Stimulated activated CD4-positive, alpha-beta T cell treated with anti-CD3 and anti-CD28 coated beads, Interleukin-4, amount 100 ng/mL, for 4 hours (primary cell): ENCODE measurements at regions not wholly inside any gene's neighbourhood (a gene's known extent, or its start where the extent isn't known, plus 50 kb on each side); places are given as distances from the start of the nearest gene placed in this dataset.

Experiments used
- DNase-seq, 2 experiments: peaks; one replicate each; pipeline ENCODE4 v3.0.0-alpha.2; 2020

DNA sequence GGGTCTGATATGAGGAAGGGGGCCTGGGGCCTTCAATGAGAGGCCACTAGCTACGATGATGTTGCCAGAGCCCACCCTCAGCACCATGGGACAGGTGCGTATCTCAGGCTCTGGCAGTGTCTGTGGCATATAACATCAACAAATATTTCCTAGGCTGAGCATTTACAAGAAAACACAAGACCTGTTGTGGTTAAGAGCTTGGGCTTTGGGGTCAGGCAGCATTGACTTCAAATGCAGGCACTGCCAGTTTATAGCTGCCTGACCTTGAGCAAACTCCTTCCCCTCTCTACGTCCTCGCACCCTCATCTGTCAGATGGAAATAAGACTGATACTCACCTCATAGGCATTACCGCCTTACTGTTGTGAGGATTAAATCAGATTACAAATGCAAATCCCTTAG lies 156.0 kb downstream of the KATNAL1 start:
- no peak for DNase-seq

DNA sequence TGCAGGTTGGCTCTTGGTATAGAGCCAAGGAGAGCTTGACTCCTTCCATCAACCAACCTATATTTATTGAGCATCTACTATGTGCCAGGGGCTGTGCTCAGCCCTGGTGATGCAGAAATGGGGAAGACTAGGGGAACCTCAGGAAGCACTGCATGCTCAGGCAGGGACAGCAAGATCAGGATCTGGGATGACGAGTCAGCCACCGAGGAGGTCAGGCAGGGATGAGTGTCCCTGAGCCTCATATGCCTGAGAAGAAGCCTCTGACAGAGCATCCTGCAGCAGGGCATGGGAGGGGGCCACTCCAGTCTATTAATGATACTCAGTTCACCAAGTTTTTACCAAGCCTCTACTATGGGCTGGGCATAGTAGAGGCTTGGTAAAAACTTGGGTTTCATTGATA lies 158.1 kb downstream of the KATNAL1 start:
- no peak for DNase-seq

DNA sequence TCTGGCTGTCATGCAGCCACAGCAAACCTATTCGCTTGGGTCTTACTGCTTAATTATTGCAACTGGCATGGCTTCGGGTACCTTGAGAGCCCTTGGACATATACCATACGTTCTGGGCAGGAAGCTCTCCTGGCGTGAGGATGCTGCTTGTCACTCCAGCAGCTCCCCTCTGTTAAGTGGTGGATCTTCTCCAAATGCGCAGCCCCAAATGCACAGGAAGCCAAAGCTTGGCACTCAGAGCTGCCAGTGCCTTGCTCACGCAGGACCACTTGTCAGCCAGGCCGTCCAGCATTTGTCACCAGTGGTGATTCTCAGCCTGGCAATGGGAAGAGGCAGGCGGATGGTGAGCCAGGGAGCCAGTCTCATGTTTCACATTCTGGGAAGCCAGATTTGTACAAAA lies 158.6 kb downstream of the KATNAL1 start:
- no peak for DNase-seq

DNA sequence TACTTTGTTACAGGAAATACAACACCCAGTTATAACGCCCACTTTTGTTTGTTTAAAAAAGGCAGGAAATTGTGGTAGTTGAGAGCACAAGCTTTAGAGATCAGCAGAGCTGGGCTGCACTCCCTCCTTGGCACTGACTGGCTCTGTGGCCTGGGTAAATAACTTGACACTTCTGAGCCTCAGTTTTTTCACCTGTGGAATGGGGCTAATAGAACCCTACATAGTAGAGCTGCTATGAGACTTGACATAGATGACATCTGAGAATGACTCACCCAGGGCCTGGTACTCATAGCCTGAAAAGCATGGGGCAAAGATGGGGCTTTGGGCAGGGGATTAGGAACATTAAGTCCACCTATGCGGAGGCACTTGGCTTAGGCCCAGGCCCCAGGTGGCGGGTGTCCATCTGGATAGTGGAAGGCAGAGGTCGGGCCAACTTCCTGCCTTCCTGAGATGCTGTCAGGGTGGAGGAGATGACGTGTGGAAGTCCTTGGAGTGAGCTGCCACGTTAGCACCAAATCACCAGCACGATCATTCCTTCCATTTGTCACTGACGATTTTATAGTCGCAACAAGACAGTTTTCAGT lies 159.1 kb downstream of the KATNAL1 start:
- peak in 1 of 2 experiments; percentile 12 for DNase-seq

DNA sequence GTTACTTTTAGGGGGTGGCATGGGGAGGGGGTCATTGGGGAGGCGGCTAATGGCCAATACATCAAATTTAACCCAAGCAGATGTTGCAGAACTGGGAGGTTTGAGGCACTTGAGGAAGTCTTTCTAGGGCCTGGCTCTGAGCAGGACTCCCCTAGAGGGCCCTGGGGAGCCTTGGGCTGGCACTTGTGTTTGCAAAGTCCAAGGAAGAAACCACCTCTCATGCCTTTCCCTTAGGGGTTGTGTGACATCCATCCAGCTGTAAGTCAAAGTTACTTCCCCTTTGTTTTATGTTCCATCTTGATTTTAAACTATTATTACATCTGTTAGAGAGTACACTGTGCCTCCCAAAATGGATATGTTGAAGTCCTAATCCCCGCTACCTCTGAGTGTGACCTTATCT lies 159.9 kb downstream of the KATNAL1 start:
- DNase-seq = no peak

DNA sequence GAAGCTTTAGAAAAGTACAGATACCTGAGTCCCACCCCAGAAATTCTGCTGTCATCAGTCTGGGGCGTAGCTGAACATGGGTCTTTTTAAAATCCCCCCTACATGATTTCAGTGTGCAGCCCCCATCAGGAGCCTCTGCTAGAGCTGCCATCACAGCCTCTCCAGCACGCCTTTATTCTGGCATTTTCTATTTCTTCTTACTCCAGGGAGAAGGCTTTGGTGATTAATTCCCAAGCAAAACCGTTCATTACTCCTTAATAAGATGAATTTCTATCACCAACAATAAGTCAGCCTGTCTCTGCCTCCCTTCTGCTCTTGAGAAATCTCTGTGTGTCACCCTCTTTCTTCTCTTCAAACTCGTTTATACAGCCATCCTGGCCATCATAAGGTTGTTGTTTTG lies 160.3 kb downstream of the KATNAL1 start:
- no peak for DNase-seq

DNA sequence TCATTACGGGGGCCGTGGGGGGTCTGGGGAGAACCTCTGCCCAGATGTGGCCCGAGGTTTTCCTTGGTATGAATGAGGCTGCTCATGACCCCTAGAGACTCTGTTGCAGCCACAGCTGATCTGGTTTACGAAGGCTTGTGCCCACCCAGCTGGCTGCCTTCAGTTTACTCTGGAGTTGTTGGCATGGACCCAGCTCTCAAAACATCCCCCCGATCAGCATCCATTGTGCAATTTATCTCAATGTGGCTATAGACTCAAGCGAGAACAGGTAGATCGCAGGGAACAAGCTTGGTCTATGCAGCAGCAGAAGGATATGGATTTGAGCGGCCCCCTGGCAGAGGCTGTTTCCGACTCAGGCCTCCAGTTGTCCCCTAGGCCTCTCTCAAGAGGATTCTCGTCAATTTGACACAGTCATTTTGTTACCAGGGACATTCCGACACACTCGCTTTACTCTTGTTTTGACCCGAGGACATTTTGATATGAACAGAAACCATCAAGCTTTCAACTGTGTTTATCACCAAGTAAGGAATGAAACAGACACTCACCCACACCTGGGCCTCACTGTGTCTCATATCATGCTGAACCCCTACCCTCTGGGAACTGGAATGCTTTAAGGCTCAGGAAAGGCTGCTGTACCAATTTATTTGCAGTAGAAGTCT lies 161.5 kb downstream of the KATNAL1 start:
- DNase-seq = no peak

DNA sequence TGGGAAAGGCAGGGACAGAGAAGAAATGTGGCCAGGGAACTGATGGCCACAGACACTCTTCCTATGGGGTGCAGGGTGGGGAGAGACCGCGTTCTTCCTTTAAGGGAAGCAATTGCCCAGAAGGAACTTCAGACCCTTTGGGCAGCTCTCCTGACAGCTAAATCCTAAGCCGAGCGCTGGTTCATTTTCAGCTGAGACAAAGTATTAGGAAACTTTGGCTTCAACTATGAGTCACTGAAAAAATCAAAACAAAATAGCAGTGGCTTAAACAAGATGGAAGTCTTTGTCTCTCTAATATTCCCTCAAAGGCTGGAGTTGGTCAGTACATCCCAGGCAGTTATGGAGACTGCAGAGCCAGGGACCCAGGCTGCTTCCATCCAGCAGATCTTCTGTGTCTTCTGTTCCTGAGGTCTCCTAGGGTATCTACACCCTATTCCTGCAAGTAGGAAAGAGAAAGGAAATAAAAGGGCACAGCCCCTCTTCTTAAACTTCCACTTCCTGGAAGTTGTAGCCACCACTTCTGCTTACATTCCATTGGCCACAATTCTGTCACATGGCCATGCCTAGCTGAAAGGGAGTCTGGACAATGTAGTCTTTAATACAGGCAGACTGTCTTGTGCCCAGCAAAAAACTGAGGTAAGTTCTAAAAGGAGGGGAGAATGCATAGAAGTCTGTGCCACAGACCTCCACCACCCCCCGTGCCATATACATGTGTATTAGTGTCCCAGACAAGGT lies 163.5 kb downstream of the KATNAL1 start:
- DNase-seq = no peak

DNA sequence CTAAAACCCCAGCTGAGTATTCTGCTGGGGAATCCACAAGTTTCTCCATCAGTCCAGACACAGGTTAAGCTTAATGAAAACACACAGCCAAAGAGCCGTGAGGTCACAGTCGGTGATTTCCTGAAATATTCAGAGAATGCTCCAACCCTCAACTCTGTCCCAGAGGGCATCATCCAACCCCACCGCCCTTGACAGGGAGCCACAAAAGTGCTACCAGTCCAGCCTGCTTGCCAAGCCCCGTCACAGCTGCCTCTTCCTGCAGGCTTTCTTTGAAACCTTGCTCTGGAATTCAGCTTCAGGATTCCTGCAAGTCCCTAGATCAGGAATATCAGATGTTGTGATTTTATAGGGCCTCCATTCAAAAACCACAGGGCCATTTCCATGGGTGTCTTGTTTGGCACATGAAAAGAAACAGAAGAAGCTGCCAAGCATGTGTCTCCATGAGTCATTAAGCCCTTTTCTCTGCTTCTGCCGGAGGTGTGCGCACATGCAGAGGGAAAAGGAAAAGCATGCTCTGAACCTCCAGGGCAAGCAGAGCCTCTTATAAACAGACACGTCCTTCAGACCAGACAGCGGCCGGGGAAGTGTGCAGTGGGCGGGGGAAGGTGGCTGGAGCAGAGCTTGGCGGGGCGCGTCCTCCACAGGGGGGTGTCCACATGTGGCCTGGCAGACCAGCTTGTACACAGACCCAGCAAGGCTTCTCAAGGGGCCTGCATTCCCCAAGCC lies 164.7 kb downstream of the KATNAL1 start:
- peak in 1 of 2 experiments; percentile 23 for DNase-seq

DNA sequence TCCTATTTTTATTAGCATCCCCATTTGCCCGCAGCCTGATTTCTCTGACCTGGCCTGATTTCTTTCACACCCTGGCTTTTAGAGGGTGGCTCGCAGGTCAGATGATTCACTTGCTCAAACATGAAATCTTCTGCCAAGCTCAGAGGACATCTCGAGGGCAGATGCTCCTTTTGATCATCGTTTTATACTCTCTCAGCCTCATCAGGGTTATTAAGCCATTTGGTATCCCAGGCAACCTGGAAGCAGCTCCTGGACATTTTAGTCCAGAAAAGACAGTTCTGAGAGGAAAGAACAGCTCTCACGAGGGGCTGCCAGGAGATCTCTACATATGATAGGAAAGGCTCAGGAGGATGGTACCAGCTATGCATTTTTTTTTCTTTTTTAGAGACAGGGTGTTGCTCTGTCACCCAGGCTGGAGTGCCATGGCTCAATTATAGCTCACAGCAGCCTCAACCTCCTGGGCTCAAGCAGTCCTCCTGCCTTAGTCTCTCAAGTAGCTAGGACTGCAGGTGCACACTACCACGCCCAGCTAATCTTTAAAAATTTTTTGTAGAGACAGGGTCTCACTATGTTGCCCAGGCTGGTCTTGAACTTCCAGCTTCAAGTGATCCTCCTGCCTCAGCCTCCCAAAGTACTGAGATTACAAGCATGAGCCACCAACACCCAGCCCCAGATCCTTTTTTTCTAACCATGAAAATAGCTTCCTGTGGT lies 165.4 kb downstream of the KATNAL1 start:
- DNase-seq = no peak

DNA sequence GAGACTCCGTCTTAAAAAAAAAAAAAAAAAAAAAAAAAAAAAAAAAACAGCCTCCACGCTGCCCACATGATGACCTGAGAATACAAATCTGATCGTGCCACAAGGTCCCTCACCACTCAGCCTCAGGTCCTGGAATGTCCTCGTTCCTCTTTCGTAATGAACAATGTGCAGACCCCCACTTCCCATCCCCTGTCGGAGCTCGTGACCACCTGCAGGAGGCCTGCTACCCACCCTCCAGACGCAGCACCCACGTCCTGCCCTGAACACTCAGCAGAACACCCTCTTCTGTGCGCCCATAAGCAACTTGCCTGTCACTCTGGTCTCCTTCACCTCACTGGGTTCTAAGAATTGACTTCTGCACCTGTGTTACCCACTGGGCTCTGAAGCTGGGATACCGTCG lies 166.4 kb downstream of the KATNAL1 start:
- no peak for DNase-seq

DNA sequence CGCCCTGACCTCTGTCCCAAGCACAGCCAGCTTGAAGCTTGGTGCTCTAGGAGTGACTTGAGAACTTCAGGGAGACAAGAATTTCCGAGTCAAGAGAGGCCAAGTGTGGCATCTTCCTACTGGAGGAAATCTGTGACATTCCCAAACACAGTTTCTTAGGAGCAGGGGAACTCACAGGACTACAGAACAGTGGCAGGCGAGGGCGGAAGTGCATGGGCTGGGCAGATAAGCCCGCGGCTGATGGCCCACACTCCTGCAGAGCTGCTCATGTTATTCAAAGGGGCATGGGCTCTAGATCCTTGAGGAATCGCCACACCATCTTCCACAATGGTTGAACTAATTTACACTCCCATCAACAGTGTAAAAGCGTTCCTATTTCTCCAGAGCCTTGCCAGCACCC lies 168.8 kb downstream of the KATNAL1 start:
- DNase-seq = no peak

DNA sequence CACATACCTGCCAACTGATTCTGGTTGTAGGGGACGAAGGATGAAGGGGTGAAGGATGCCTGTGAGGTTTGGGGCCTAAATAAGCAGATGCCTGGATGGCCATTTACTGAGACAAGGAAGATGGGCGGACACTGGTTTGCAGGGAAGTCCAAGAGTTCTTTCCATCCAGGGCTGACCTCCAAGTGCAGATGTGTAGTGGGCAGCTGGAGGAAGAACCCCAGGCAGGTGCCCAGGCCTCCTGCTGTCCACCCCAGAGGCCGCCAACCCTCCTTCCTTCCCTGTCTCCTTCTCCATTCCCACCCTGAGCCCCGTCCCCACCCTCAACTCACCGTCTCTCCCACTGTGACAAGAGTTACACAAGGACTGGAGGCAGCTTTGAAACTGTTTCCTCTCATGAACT lies 171.5 kb downstream of the KATNAL1 start:
- DNase-seq = no peak

DNA sequence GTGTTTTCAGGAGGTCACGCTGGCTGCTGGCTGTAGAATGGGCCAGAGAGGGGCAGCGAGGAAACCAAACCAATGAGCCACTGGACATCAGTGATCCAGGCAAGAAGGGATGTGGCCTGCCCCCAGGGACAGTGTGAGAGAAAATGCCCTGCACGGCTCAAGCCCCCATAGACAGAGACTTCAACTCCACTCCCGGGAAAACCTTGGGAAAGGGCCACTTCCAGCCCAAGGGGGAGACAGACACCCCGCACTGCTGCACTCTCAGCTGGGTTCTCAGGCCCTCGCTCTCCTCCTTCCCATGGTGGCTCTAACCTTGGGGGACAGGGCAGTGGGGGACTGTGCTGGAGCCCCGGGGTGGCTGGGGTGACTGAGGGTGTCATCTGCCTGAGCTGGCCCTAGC lies 172.0 kb downstream of the KATNAL1 start:
- DNase-seq = no peak

DNA sequence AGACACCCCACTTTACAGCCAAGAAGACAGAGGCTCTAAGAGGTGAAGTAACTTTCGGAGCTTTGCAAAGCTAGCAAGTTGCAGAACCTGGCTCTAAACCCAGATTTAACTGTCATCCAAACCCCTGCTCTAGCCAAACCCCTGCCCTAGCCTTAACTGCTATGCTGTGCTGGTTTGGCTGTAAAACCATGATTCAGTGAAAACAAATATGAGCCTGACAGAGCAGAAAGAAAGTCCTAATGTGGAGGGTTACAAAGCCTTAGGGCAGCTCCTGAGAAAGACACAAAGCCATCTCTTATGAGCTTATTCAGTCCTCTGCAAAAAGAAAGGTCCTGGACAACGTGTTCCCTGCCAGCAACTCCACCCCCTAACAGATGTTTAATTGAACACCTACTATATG lies 172.8 kb downstream of the KATNAL1 start:
- DNase-seq = no peak

DNA sequence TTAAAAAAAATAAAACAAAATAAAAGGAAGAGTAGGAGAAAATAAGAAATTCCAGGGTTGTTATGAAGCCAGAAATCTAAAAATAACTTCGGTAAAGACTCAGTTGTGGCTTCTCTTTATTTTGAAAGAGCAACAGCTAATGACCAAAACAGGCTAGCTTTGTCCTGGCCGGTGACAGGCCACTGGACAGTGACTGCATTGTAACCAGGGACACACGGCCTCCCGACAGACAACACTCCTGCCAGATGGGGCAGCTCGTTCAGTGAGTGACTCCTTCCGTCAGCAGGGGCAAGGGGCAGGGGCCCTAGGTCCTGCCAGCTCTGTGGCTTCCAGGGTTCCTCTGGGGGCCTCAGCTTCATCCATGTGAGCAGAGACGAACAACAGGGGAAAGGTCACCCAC lies 173.4 kb downstream of the KATNAL1 start:
- no peak for DNase-seq

DNA sequence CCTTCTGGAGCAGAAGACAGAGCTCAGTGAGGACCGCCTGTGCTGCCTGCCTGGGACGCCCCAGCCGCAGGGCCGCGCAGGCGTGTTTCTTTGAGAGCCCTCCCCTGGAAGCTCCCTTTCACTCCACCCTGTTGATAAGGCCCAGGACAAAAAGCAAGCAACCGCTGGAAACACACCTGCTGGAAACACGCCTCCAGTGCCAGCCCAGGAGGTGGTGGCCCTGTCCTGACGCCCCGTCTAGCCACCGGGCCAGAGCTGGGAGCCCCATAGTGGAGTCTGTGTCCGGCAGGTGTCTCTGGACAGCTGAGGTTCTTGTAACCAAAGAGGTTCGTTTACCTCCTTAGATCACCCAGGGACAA lies 173.8 kb downstream of the KATNAL1 start:
- DNase-seq = no peak

DNA sequence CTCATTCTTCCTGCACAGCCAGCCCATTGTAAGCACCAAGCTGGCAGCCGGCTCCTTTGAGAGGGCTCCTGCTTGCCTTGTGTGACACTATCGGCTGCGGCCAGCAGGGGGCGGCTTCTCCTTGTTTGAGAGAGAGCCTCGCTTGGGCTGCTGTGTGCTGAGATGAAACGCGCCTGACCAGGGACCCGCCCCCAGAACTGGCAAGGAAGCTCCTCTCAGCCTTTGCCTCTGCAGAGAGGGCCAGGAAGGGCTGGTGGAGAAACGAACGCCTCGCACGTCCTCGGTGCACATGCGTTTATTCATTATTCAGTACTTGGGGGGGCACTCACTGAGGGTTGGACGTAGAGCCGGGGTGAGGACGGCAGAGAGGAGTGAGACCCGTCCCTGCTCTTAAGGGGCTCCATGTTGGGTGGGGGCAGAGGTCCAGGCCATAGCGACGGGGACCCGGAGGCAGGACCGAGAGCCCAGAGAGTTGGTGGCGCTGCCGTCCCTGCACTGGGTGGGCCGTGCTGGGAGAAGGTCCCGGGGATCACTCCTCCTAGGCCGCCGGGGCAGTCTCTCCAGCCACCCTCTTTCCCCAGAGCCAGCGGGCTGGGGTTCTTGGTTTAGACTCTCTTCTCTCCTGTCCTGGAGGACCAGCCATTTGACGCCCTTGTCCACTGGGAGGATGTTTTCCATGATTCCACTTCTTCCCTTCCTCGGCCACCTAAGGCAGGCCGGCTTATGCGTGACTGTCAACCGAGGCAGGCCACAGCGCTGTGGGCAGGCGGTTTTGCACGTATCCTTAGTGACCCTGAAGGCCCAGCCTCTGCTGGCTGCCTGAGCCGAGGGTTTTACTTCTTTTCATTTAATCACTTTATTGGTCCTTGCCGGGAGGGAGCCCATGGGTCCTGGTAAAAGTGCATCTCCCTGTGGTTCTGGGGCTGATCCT lies 174.5 kb downstream of the KATNAL1 start:
- DNase-seq = peak; percentile 90 to 97

DNA sequence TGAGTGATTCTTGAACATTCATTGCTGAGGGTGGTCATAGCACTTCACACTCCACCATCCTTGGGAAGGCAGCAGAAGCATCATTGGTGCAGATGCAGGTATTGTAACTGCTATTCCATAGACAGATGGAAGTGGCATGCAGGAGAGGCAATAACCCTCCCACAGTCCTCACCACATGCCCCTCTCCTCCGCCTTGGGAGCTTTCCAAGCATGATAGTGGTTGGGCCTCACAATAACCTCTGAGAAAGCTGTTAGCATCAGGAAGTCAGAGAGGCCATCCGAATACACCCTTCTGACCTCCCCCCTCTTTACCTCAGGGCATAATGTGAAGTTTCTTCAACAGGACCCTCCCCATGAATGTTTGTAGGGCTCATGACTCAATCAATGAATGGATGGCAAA lies 177.9 kb downstream of the KATNAL1 start:
- DNase-seq = no peak

DNA sequence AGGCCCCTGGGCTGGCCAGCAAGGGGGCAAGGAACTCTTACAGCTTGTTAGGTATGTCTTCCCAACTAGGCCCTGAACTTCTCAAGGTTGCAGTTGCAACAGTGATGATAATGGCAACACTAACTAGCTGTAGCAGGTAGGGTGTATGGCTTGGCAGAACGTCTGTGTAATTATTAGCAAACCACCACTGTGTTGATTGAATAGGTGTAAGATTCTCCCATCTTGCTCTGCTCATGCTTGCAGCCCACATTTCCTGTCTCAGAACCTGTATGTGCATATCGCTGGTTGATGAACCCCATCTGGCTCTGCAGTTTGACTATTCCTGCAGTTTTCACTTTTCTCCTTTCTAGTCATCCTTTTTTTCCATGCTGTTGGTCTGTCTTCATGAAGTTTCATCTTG lies 178.8 kb downstream of the KATNAL1 start:
- no peak for DNase-seq

DNA sequence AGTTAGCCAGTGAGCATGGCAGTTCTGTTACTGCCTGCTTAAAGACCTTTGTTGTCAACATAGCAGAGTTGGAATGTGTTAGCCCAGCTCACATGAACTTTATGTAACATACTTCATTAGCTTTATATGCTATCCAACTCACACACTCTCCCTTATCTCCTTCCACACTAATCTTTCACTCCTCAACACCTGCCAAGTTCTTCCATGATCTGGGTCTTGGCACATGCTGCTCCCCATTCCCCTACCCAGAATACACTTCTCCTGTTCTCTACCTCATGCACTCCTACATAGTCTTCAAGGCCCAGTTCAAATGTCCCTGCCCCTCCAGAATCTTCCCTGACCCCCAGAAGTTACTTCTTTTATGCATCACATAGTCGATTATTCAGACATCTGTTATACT lies 179.3 kb downstream of the KATNAL1 start:
- DNase-seq = no peak

DNA sequence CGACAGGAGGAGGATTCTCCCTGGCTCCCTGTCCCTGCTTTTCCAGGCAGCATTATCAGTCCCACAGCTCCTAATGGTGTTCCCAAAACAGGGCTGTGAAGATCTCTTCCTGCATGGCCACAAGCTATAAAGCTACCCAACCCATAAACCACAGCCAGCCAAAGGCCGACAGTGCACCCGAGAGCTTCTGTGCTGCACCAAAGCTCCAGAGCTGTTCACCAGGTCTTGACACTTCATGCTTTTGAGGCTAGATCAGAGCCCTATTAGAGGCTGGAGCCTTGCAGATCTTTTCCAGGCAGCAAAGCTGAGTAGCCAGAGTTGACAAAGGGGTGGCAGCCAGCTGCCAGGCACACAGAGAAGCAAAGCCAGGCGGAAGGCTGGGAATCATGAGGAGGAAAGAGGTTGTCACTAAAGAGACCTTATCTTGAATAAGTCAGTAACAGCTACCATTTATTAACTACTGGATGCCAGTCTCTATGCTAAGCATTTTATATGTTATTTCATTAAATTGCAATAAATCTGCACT lies 180.4 kb downstream of the KATNAL1 start:
- no peak for DNase-seq
